Karpas-422 (cell line): ENCODE measurements at regions not wholly inside any gene's neighbourhood (a gene's known extent, or its start where the extent isn't known, plus 50 kb on each side); places are given as distances from the start of the nearest gene placed in this dataset.
"Not testable (repeated sequence)": the region's sequence is repeated elsewhere in the genome, so short reads cannot be mapped to it uniquely, and the experiment has no call there.

Experiments
- DNase-seq: peaks from one replicate; pipeline ENCODE4 v3.0.0-alpha.2; 2015
- H2AFZ ChIP-seq: fragments of 200-600 bp; sonication (generic); 2 replicates; pipeline ENCODE4 v1.6.1; 2014; ENCODE audit warnings: antibody characterized with exemption, low read length, mixed read lengths
- H3K27ac ChIP-seq: fragments of 200-600 bp; sonication (generic); 2 replicates; pipeline ENCODE4 v1.5.1; 2014; ENCODE audit warnings: mild to moderate bottlenecking, low read length, moderate library complexity
- H3K27me3 ChIP-seq: fragments of 200-600 bp; sonication (generic); 2 replicates; pipeline ENCODE4 v1.6.1; 2014; ENCODE audit warnings: low read length, mixed read lengths
- H3K36me3 ChIP-seq: fragments of 200-600 bp; sonication (generic); 2 replicates; pipeline ENCODE4 v1.6.1; 2014; ENCODE audit warnings: low read length, mixed read lengths; ENCODE audit not compliant: insufficient read depth
- H3K4me1 ChIP-seq: fragments of 200-600 bp; sonication (generic); 2 replicates; pipeline ENCODE4 v1.6.1; 2014; ENCODE audit warnings: mild to moderate bottlenecking, low read length, mixed read lengths
- H3K4me2 ChIP-seq: fragments of 200-600 bp; sonication (generic); 2 replicates; pipeline ENCODE4 v1.6.1; 2014; ENCODE audit warnings: low read length, low read depth, mild to moderate bottlenecking; ENCODE audit not compliant: poor library complexity, severe bottlenecking
- H3K4me3 ChIP-seq: fragments of 200-600 bp; sonication (generic); 2 replicates; pipeline ENCODE4 v1.5.1; 2014; ENCODE audit warnings: mild to moderate bottlenecking, antibody characterized with exemption, low read length, mixed read lengths
- H3K79me2 ChIP-seq: fragments of 200-600 bp; sonication (generic); 2 replicates; pipeline ENCODE4 v1.6.1; 2014; ENCODE audit warnings: mild to moderate bottlenecking, low read length, mixed read lengths
- H3K9ac ChIP-seq: fragments of 200-600 bp; sonication (generic); 2 replicates; pipeline ENCODE4 v1.6.0; 2014; ENCODE audit warnings: low read length
- H3K9me2 ChIP-seq: fragments of 200-600 bp; sonication (generic), shearing (Covaris generic); replicated peaks from 2 replicates; pipeline ENCODE4 v1.6.0; 2014; ENCODE audit warnings: mild to moderate bottlenecking, low read length, moderate library complexity; ENCODE audit not compliant: insufficient read depth
- H3K9me3 ChIP-seq: fragments of 300-700, 200-600 bp; sonication (generic); 2 replicates; pipeline ENCODE4 v1.6.1; 2014; ENCODE audit warnings: low read length, mixed read lengths
- H4K20me1 ChIP-seq: fragments of 200-600 bp; sonication (generic); 2 replicates; pipeline ENCODE4 v1.6.1; 2014; ENCODE audit warnings: mild to moderate bottlenecking, antibody characterized with exemption, low read length, low read depth; ENCODE audit not compliant: insufficient read depth

DNA sequence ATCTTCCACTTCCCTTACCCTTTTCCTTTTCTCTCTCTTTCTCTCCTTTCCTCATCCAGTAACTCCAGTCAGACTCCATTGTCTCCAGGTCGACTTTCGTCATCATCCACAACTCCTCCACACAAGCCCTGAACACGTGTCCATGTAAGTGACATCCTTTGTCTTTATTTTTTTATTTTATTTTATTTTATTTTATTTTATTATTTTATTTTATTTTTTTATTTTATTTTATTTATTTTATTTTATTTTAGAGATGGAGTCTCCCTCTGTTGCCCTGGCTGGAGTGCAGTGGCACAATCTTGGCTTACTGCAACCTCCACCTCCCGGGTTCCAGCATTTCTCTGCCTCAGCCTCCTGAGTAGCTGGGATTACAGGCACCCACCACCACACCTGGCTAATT lies 80.1 kb upstream of the VKORC1L1 start:
- H3K27ac ChIP-seq, H3K4me2 ChIP-seq, DNase-seq, H3K36me3 ChIP-seq, H3K4me3 ChIP-seq, H3K4me1 ChIP-seq, H3K9me3 ChIP-seq, H4K20me1 ChIP-seq, H3K9ac ChIP-seq, H3K27me3 ChIP-seq, H2AFZ ChIP-seq, H3K9me2 ChIP-seq, H3K79me2 ChIP-seq: not testable (repeated sequence)

DNA sequence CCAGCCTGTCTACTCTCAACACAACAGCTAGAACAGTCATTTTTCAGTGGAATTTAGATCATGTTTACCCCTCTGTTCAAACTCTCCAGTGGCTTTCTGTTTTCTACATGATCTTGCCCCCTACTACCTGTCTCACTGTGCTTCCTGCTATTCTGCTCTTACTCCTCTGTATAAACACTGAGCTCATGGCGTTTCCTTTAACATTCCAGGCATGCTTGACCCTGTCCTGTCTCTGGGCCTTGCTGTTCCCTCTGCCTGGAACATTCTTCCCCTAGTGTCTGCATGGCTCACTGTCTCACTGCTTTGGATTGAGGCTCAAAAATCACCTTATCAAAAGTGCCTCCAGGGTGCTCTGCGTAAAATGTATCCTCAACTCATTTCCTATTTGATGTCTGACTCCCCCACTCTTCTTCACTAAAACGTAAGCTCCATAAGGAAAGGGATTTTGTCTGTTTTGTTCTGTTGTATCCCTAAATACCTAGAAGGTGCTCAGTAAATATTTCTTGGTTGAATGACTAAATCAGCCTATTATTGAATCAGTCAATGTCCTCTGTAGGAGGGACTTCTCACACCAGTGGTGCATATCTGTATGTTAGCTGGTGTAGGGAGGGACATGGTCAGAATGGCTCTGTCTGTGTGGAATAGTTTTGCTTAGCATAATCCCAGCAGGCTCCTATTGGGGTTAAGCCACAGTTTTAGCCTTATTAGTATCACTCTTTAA lies 78.0 kb upstream of the VKORC1L1 start:
- not testable (repeated sequence) for H3K79me2 ChIP-seq, H3K27me3 ChIP-seq, H3K4me3 ChIP-seq, H3K4me2 ChIP-seq, H3K4me1 ChIP-seq, DNase-seq, H4K20me1 ChIP-seq, H3K36me3 ChIP-seq, H3K9me2 ChIP-seq, H2AFZ ChIP-seq, H3K27ac ChIP-seq, H3K9me3 ChIP-seq, H3K9ac ChIP-seq

DNA sequence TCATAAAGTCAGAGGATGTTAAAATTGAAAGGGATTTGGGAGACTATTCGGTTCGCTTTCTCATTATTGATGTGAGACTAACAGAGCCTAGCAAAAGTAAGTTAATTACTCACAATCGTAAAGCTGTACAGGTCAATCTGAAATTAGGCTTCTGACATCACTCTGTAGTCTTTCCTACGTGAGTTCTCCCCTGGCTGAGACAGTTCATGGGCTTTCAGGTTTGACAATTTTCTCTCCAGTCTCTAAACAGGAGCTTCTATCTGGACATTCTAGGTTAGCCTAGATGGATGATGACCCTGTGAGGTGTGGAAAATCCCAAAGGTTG lies 77.5 kb upstream of the VKORC1L1 start:
- not testable (repeated sequence) for H3K9me2 ChIP-seq, H2AFZ ChIP-seq, H3K27ac ChIP-seq, H3K4me2 ChIP-seq, H3K9me3 ChIP-seq, H3K4me3 ChIP-seq, H3K36me3 ChIP-seq, H3K27me3 ChIP-seq, H3K9ac ChIP-seq, H4K20me1 ChIP-seq, H3K4me1 ChIP-seq, H3K79me2 ChIP-seq
- peak; percentile 33 for DNase-seq

GRCh38 chr7:65796205-65796604 lies 76.7 kb upstream of the VKORC1L1 start:
- Histone ChIP-seq H3K4me2 (no peak overlapping the region), H2AFZ (no peak overlapping the region), H3K4me3 (no peak overlapping the region), H3K79me2 (no peaks in the 10 kb centered on the region), H4K20me1 (no peaks in the 10 kb centered on the region), H3K27me3 (no peaks in the 10 kb centered on the region), H3K27ac (no peak overlapping the region), H3K9me3 (no peaks in the 10 kb centered on the region), H3K9me2 (no peaks in the 10 kb centered on the region), H3K36me3 (no peaks in the 10 kb centered on the region), H3K4me1 (no peaks in the 10 kb centered on the region), H3K9ac (no peak overlapping the region)
- DNase-seq = peak; percentile 19

- H3K36me3 ChIP-seq, H4K20me1 ChIP-seq: not testable (repeated sequence)
Measured at GRCh38 chr7:65797086-65797485, 75.8 kb upstream of the VKORC1L1 start.

DNA sequence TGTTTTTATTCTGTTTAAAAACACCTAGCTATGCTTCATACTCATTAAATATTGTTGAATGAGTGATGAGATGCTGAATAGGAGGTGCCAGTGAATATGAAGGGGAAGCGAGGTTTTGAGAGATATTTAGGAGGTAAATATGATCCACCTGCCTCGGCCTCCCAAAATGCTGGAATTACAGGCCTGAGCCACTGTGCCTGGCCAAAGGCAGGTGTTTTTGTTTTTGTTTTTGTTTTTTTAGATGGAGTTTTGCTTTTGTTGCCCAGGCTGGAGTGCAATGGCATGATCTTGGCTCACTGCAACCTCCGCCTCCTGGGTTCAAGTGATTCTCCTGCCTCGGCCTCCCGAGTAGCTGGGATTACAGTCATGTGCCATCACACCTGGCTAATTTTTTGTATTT lies 75.3 kb upstream of the VKORC1L1 start:
- H3K9ac ChIP-seq, H3K27ac ChIP-seq: not testable (repeated sequence)

More at GRCh38 chr7:65797086-65797485, 75.8 kb upstream of the VKORC1L1 start:
- H3K27ac ChIP-seq, H3K4me2 ChIP-seq, H3K9me2 ChIP-seq, H3K27me3 ChIP-seq, DNase-seq, H3K4me1 ChIP-seq, H3K9me3 ChIP-seq, H2AFZ ChIP-seq, H3K79me2 ChIP-seq, H3K4me3 ChIP-seq, H3K9ac ChIP-seq: not testable (repeated sequence)

GRCh38 chr7:65798111-65799075 lies 74.5 kb upstream of the VKORC1L1 start:
- DNase-seq = no peak
- Histone ChIP-seq H2AFZ (no peak overlapping the region), H3K27me3 (no peaks in the 10 kb centered on the region), H3K9me3 (no peaks in the 10 kb centered on the region), H3K9ac (no peak overlapping the region), H3K4me3 (no peak overlapping the region), H3K9me2 (no peaks in the 10 kb centered on the region), H3K4me1 (no peaks in the 10 kb centered on the region), H3K27ac (no peak overlapping the region), H3K36me3 (no peaks in the 10 kb centered on the region), H3K4me2 (no peak overlapping the region), H4K20me1 (no peaks in the 10 kb centered on the region), H3K79me2 (no peaks in the 10 kb centered on the region)

More for the DNA sequence above, 75.3 kb upstream of the VKORC1L1 start:
- H3K4me3 ChIP-seq, H3K4me2 ChIP-seq, DNase-seq, H3K9me3 ChIP-seq, H3K9me2 ChIP-seq, H3K36me3 ChIP-seq, H4K20me1 ChIP-seq, H3K27me3 ChIP-seq, H3K79me2 ChIP-seq, H3K4me1 ChIP-seq, H2AFZ ChIP-seq: not testable (repeated sequence)

- H3K79me2 ChIP-seq, H3K36me3 ChIP-seq, H3K4me1 ChIP-seq, H3K4me2 ChIP-seq, H3K9ac ChIP-seq, H2AFZ ChIP-seq, H3K4me3 ChIP-seq, H3K9me3 ChIP-seq, H4K20me1 ChIP-seq, H3K27me3 ChIP-seq, H3K9me2 ChIP-seq, DNase-seq, H3K27ac ChIP-seq: not testable (repeated sequence)
Measured at GRCh38 chr7:65800191-65800590, 72.7 kb upstream of the VKORC1L1 start.
